DND-41 (cell line): ENCODE measurements at regions not wholly inside any gene's neighbourhood (a gene's known extent, or its start where the extent isn't known, plus 50 kb on each side); places are given as distances from the start of the nearest gene placed in this dataset.

Experiments used
- ATAC-seq: fragments of 200-7000 bp; cut with Tn5 transposase; 3 replicates; pipeline ENCODE4 v1.9.1; 2021; ENCODE audit warnings: low read depth; ENCODE audit not compliant: insufficient read depth
- DNase-seq: peaks from one replicate; pipeline ENCODE4 v3.0.0-alpha.2; 2020
- H2AFZ ChIP-seq: 2 replicates; pipeline ENCODE4 v1.6.0; 2012; ENCODE audit warnings: low read depth, low read length
- H3K27ac ChIP-seq: 2 replicates; pipeline ENCODE4 v1.5.1; 2012; ENCODE audit warnings: low read length, inconsistent platforms
- H3K27me3 ChIP-seq: fragments of 200-600 bp; sonication (generic); 2 replicates; pipeline ENCODE4 v1.6.0; 2012; ENCODE audit warnings: low read length, mild to moderate bottlenecking, inconsistent platforms; ENCODE audit not compliant: insufficient read depth, poor library complexity
- H3K36me3 ChIP-seq: 2 replicates; pipeline ENCODE4 v1.5.1; 2012; ENCODE audit warnings: low read length, inconsistent platforms; ENCODE audit not compliant: insufficient read depth
- H3K4me1 ChIP-seq: 2 replicates; pipeline ENCODE4 v1.5.1; 2012; ENCODE audit warnings: mild to moderate bottlenecking, low read length; ENCODE audit not compliant: insufficient read depth
- H3K4me2 ChIP-seq: 2 replicates; pipeline ENCODE4 v1.6.0; 2012; ENCODE audit warnings: mild to moderate bottlenecking, moderate library complexity, low read length, inconsistent platforms; ENCODE audit not compliant: insufficient read depth
- H3K4me3 ChIP-seq, 2 experiments: fragments of 200-600 bp in 1 of 2; shearing (Covaris generic) in 1 of 2; 2 replicates each; pipeline ENCODE4 v1.5.1; 2012 to 2016; ENCODE audit warnings: inconsistent platforms in 2 of 2, low read length in 2 of 2, mild to moderate bottlenecking in 2 of 2, low read depth in 1 of 2, moderate library complexity in 1 of 2
- H3K79me2 ChIP-seq: 2 replicates; pipeline ENCODE4 v1.6.0; 2012; ENCODE audit warnings: low read length, inconsistent platforms; ENCODE audit not compliant: insufficient read depth
- H3K9ac ChIP-seq: 2 replicates; pipeline ENCODE4 v1.6.0; 2012; ENCODE audit warnings: low read depth, mild to moderate bottlenecking, inconsistent platforms, low read length, moderate library complexity
- H3K9me3 ChIP-seq: 2 replicates; pipeline ENCODE4 v1.5.1; 2012; ENCODE audit warnings: low read length, moderate library complexity, mild to moderate bottlenecking, inconsistent platforms; ENCODE audit not compliant: insufficient read depth, severe bottlenecking
- H4K20me1 ChIP-seq: 2 replicates; pipeline ENCODE4 v1.6.0; 2012; ENCODE audit warnings: low read length; ENCODE audit not compliant: insufficient read depth
- EZH2 ChIP-seq: IDR thresholded peaks from 3 replicates; pipeline ENCODE4 v1.6.1; 2012; ENCODE audit warnings: borderline replicate concordance, low read depth, mild to moderate bottlenecking, moderate library complexity, low read length, inconsistent platforms; ENCODE audit not compliant: severe bottlenecking
- TF ChIP-seq, protein P1 (sequence below): IDR thresholded peaks from 2 replicates; pipeline ENCODE4 v1.5.1; 2012; ENCODE audit warnings: borderline replicate concordance, low read length, moderate library complexity, mild to moderate bottlenecking; ENCODE audit not compliant: poor library complexity, severe bottlenecking; ENCODE audit errors: extremely low read depth

DNA sequence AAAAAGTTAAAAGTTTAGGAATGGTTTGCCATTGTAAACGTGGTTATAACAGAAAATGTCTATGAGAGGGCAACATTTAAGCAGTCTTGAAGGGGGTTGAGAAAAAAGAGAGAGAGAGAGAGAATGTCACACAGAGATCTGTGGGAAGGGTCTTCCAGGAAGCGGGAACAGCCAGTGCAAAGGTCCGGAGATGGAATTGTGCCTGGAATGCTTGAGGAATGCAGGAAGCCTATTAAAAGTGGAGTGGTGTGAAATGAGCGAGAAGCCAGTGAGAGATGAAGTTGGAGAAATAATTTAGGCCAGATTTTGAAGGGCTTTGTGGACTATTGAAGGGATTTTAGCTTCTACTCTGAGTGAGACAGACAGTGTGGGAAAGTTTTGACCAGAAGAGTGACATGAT, 406.8 kb upstream of the TBX3 start:
- Histone ChIP-seq H3K79me2 (no peaks in the 10 kb centered on the region), H3K4me1 (no peaks in the 10 kb centered on the region), H3K36me3 (no peaks in the 10 kb centered on the region), H2AFZ (no peak overlapping the region), H3K27ac (no peak overlapping the region), H3K9me3 (no peaks in the 10 kb centered on the region), H4K20me1 (no peaks in the 10 kb centered on the region), H3K27me3 (no peaks in the 10 kb centered on the region), H3K4me3 (no peak overlapping the region), H3K9ac (no peak overlapping the region), H3K4me2 (no peak overlapping the region)
- ATAC-seq (no peak), DNase-seq (no peak)
- TF ChIP-seq EZH2 = no peak
- TF ChIP-seq, protein P1, sequence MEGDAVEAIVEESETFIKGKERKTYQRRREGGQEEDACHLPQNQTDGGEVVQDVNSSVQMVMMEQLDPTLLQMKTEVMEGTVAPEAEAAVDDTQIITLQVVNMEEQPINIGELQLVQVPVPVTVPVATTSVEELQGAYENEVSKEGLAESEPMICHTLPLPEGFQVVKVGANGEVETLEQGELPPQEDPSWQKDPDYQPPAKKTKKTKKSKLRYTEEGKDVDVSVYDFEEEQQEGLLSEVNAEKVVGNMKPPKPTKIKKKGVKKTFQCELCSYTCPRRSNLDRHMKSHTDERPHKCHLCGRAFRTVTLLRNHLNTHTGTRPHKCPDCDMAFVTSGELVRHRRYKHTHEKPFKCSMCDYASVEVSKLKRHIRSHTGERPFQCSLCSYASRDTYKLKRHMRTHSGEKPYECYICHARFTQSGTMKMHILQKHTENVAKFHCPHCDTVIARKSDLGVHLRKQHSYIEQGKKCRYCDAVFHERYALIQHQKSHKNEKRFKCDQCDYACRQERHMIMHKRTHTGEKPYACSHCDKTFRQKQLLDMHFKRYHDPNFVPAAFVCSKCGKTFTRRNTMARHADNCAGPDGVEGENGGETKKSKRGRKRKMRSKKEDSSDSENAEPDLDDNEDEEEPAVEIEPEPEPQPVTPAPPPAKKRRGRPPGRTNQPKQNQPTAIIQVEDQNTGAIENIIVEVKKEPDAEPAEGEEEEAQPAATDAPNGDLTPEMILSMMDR = no peak

DNA sequence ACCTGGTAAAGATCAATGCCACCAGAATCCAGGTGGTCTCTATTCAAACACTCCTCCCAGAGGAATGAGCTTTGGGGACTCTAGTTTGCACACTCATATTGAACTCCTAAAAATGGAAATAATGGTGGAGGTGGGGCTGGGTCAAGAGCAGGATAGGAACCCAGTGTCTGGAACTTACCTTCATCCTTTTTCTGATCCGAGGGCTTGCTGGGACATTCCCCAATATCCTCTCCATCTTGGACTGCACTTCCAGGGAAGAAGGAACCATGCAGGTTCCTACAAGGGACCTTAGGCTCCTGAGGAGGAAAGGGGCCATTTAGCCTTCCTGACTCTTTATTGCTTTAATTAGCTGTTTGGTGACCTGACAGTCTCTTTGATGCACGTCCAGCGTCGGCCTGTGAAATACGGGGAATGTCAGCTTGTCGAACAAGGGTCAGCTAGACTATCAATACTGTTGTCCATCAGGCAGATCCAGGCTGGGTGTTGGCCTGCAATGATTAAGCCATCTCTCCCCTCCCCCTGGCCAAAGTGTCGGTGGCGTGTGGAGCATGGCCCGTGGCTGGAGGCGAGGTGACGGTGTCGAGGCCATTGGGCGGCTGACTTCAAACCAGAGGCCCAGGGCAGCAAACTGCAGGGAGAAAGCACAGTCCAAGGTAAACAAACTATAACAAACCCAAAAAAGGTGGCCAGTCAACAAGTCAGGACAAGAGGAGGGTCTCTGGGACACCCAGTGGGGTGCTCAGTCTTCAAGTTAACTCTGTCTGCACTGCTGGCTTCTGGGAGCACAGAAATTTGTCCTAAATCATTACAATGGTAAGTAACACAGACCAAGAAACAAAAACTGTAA, 405.2 kb upstream of the TBX3 start:
- TF ChIP-seq EZH2 = no peak
- TF ChIP-seq, protein P1 = no peak
- no peak for ATAC-seq
- Histone ChIP-seq H3K36me3 (no peaks in the 10 kb centered on the region), H2AFZ (no peak overlapping the region), H3K27ac (no peak overlapping the region), H3K4me2 (no peak overlapping the region), H3K4me3 (no peak overlapping the region), H3K9me3 (no peaks in the 10 kb centered on the region), H3K4me1 (no peaks in the 10 kb centered on the region), H3K9ac (no peak overlapping the region), H3K27me3 (no peaks in the 10 kb centered on the region), H4K20me1 (no peaks in the 10 kb centered on the region), H3K79me2 (no peaks in the 10 kb centered on the region)
- no peak for DNase-seq

DNA sequence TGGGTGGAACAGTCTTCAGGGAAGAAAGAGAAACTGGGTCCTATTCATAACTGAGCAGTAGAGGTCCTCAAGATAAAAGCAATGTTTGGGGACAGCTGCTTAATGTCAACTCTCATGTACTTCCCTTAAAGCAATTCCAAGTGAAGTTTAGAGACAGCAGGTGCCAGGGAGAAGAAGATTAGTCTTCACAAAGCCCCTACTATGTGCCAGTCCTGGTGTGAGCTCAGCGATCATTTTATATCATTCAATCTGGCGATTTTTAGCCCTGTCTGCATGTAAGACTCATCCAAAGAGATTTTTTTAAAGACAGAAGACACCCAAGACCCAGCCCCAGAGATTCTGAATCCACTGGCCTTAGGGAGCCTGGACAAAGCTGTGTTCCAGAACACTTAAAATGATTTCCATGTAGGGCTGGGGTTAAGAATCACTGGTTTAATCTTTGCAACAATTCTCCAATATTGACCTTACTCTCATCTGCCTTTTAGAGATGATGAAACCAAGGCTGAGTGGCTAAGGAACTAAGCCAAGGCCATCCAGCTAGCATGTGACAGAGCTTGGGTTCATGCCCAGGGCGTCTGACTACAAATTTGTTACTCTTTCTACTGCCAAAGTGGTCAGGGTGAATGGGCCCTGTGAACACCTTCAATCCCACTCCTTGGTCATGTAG, 404.5 kb upstream of the TBX3 start:
- H3K4me2 ChIP-seq = no peak overlapping the region
- H3K27ac ChIP-seq = no peak overlapping the region
- no peak overlapping the region for H3K9ac ChIP-seq
- DNase-seq (no peak), ATAC-seq (no peak)
- no peaks in the 10 kb centered on the region for H3K36me3 ChIP-seq
- TF ChIP-seq, protein P1 = no peak
- TF ChIP-seq EZH2 = no peak
- H2AFZ ChIP-seq = no peak overlapping the region
- no peaks in the 10 kb centered on the region for H3K4me1 ChIP-seq
- H4K20me1 ChIP-seq = no peaks in the 10 kb centered on the region
- H3K9me3 ChIP-seq = no peaks in the 10 kb centered on the region
- no peak overlapping the region for H3K4me3 ChIP-seq
- H3K79me2 ChIP-seq = no peaks in the 10 kb centered on the region
- H3K27me3 ChIP-seq = no peaks in the 10 kb centered on the region
